Neuron (in vitro differentiated cells): ENCODE measurements at regions not wholly inside any gene's neighbourhood (a gene's known extent, or its start where the extent isn't known, plus 50 kb on each side); places are given as distances from the start of the nearest gene placed in this dataset.

Experiments used
- H2AFZ ChIP-seq: one replicate; pipeline ENCODE4 v1.6.1; 2013; ENCODE audit warnings: low read depth, mild to moderate bottlenecking, inconsistent platforms, low read length, moderate library complexity
- H3K27me3 ChIP-seq: one replicate; pipeline ENCODE4 v1.6.1; 2013; ENCODE audit warnings: low read length; ENCODE audit not compliant: insufficient read depth
- H3K36me3 ChIP-seq: one replicate; pipeline ENCODE4 v1.6.1; 2013; ENCODE audit warnings: low read length; ENCODE audit not compliant: insufficient read depth
- H3K4me1 ChIP-seq: one replicate; pipeline ENCODE4 v1.6.1; 2013; ENCODE audit warnings: low read length; ENCODE audit not compliant: insufficient read depth
- H3K4me3 ChIP-seq: 2 replicates; pipeline ENCODE4 v1.5.1; 2013; ENCODE audit warnings: mild to moderate bottlenecking, low read length, moderate library complexity
- H3K9me3 ChIP-seq: one replicate; pipeline ENCODE4 v1.6.1; 2013; ENCODE audit warnings: low read length

DNA sequence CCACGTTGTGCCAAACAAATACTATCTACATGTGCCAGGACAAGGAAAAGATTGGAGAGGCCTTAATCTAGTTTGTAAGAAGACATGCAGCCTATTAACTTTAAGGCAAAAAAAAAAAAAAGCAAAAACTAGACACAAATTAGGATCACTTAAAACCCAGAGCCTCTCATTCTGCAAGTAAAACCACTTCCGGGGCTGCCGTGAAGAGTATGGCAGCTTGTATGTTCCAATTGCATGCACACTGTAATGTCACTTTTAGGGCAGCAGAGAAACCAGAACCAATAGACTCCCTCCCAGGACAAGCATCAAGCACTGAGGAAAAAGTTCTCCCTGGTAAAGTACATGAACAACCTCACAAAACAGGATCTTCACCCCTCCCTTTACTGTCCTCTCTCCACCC lies 70.6 kb downstream of the RSL24D1 start:
- no peaks in the 10 kb centered on the region for H3K4me1 ChIP-seq
- peaks cover 2% of the 10 kb centered on the region for H3K27me3 ChIP-seq
- H3K4me3 ChIP-seq = no peak overlapping the region
- H2AFZ ChIP-seq = no peak overlapping the region
- H3K9me3 ChIP-seq = no peaks in the 10 kb centered on the region
- H3K36me3 ChIP-seq = no peaks in the 10 kb centered on the region

DNA sequence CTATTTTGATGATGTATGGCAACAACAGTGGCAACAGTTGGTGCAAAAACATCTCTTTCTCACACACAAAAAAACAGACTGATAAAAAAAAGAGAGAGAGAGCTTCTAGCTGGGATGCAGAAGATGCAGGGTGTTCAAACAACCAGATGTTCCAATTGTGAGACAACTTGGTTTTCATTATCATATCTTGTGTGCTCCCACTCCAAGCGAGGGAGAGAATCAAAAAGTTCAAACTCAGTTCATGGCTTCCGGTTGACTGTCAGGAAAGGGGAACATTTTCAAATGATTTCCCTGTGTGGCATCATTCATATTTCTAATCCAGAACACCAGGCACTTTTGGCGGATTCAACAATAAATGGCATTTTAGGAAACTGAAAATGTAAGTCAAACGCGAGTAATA lies 72.1 kb downstream of the RSL24D1 start:
- no peaks in the 10 kb centered on the region for H3K4me1 ChIP-seq
- H3K36me3 ChIP-seq = no peaks in the 10 kb centered on the region

DNA sequence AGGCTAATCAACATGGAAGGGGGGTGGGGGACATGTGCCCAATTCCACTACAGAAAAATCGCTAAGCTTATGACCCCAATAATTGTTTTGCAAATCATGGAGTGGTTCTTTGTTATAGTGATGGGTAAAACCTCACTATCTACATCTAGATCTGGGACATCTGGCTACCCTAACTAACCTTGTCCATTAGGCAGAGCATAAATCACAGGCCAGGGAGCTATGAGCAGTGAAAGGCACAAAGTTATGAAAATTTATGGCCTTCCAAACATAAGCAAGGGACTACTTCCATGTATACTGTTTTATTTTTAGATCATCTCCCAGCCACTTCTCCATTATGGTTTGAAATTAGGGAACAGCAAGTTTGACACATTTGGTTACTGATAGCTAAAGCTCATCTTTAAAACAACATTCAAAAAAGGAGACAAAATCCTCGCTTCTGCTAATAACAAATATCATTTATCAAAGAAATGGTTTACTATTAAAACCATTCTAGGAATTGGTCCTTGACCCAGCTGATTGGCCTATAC lies 78.3 kb downstream of the RSL24D1 start:
- Histone ChIP-seq H3K9me3 (no peaks in the 10 kb centered on the region), H3K36me3 (no peaks in the 10 kb centered on the region), H3K27me3 (no peaks in the 10 kb centered on the region), H2AFZ (no peak overlapping the region), H3K4me3 (no peak overlapping the region), H3K4me1 (no peaks in the 10 kb centered on the region)

More for the DNA sequence above, 72.1 kb downstream of the RSL24D1 start:
- H3K9me3 ChIP-seq = no peaks in the 10 kb centered on the region
- no peak overlapping the region for H2AFZ ChIP-seq
- H3K4me3 ChIP-seq = no peak overlapping the region
- H3K27me3 ChIP-seq = peaks cover 2% of the 10 kb centered on the region

DNA sequence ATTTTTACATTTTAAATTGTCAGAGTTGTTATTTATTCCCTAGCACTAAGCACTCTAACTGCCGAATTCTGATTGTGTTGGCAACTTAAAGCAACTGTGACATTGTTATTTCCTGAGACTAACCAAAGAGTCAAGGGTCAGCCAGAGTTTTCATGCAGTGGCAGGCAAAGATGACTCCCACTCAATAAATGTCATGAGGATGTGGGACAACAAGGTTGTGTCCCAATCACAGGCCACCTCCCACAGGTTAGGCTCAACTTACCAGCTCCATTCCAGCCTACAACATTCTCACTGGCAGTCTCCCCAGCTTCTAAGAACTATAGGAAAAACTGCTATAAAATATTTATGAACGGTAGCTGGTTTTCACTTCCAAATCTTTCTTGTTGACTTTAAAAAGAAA lies 80.1 kb downstream of the RSL24D1 start:
- Histone ChIP-seq H3K9me3 (no peaks in the 10 kb centered on the region), H2AFZ (no peak overlapping the region), H3K36me3 (no peaks in the 10 kb centered on the region), H3K27me3 (peaks cover 2% of the 10 kb centered on the region), H3K4me1 (no peaks in the 10 kb centered on the region), H3K4me3 (no peak overlapping the region)

DNA sequence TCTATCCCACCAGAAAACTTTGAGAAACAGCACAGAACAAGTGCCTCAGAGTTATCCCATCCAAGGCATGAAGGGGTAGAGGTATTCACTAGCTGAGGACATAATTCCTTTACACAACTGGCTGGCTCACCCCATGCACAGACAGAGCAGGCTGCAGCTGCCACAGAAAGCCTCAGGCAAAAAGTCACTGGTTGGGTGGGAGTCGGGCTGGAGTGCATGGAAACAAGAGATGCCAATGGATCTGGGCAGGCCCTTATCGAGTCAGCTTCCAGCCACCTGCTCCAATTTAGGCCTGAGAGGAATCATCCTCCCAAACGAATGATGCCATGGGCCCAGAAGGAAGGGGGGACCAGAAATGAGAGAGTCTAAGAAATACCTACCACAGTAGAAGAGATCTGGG lies 83.0 kb downstream of the RSL24D1 start:
- Histone ChIP-seq H3K27me3 (peaks cover 4% of the 10 kb centered on the region), H3K9me3 (no peaks in the 10 kb centered on the region), H2AFZ (no peak overlapping the region)

DNA sequence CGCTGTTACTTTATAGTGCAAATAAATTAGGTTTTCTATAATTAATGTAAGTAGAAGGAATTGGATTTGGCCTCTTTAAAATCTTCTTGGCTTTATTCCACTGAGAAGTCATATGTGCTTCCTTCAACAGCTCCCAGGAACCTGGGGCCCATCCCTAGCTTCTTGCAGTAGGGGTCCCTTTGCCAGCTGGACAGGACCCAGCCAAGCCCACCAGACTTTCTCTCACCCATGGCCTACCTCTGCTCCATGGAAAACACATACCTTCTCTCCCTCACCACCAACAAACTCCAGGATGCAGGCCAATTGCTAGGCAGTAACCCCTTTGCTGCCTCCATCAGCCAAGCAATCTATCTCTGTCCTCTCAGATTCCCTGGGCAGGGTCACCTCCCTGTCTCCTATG lies 84.0 kb downstream of the RSL24D1 start:
- Histone ChIP-seq H3K27me3 (peaks cover 4% of the 10 kb centered on the region), H3K4me3 (no peak overlapping the region), H2AFZ (no peak overlapping the region), H3K9me3 (no peaks in the 10 kb centered on the region), H3K36me3 (no peaks in the 10 kb centered on the region), H3K4me1 (peaks cover 9% of the 10 kb centered on the region)

More for the DNA sequence above, 83.0 kb downstream of the RSL24D1 start:
- Histone ChIP-seq H3K4me1 (no peaks in the 10 kb centered on the region), H3K36me3 (no peaks in the 10 kb centered on the region), H3K4me3 (no peak overlapping the region)

DNA sequence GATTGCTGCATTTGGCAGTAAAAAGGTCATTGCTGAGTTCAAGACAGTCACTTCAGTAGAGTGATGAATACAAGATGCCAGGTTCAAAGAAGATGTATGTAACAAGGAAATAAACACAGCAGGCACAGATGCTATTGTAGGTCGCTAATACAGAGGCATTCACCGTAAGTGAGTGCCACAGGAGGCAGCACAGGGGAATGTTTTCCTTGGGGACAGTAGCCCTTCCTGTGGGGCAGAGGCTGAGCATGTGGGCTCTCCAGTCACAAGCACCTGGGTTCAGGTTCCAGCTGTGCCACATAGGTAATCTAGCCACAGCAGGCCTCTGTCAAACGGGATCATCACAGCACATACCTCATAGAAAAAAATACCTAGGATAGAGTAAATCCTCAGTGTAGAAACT lies 86.3 kb downstream of the RSL24D1 start:
- Histone ChIP-seq H3K9me3 (no peaks in the 10 kb centered on the region), H3K27me3 (peaks cover 4% of the 10 kb centered on the region), H3K4me3 (no peak overlapping the region), H2AFZ (no peak overlapping the region), H3K4me1 (peaks cover 9% of the 10 kb centered on the region), H3K36me3 (no peaks in the 10 kb centered on the region)

DNA sequence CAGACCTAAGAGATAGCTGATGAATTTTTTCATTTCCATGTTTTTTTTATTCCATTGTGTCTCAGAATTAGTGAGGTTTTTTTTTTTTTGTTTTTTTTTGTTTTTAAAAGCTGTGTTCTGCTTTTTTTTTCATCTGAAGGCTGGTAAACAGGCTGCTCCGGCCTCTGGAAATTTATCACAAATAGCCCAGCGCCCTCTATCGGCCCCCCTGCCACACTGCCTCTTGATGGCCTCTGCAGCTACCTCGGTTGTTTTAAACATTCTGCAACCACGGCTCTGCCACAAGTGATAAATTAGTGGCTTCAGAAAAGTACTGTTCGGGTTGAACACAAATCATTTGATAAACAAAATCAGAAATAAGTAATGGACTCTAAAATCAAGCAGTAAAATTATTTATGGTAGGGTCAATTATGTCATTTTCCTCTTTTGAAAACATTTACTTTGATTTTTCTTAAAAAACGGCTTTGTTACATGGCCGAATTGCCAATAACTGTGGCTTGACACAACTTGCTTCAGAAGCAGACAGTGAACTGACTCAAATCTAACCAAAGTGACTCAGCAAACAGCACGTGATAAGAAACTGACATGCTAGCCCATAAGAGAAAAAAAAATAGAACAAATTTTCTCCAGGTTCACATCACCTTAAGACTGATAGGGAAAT lies 87.8 kb downstream of the RSL24D1 start:
- Histone ChIP-seq H2AFZ (no peak overlapping the region), H3K9me3 (no peaks in the 10 kb centered on the region), H3K36me3 (no peaks in the 10 kb centered on the region), H3K4me3 (no peak overlapping the region), H3K4me1 (peaks cover 9% of the 10 kb centered on the region), H3K27me3 (peaks cover 4% of the 10 kb centered on the region)

DNA sequence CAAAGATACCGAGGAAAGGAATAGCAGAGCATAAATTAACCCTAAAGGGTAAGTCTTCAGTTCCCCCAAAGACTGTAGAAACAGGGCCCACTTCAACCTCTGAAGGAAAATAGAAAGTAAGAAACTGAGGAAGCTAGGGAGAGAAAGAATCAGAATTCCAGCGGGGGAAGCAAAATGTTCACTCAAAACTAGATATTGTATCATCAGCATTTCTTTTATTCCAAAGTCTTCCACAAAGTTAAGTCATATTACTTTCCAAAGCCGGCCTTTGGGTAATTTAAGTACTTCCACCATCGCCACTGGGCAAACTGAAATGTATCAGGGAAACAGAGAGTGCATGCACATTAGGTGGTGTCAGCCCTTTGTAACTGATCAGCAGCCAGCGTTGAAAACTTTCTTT lies 88.3 kb downstream of the RSL24D1 start:
- no peaks in the 10 kb centered on the region for H3K36me3 ChIP-seq
- H3K4me3 ChIP-seq = no peak overlapping the region
- peak overlapping the region; percentile 40 for H2AFZ ChIP-seq
- peaks cover 9% of the 10 kb centered on the region for H3K4me1 ChIP-seq
- H3K9me3 ChIP-seq = no peaks in the 10 kb centered on the region
- peaks cover 4% of the 10 kb centered on the region for H3K27me3 ChIP-seq

DNA sequence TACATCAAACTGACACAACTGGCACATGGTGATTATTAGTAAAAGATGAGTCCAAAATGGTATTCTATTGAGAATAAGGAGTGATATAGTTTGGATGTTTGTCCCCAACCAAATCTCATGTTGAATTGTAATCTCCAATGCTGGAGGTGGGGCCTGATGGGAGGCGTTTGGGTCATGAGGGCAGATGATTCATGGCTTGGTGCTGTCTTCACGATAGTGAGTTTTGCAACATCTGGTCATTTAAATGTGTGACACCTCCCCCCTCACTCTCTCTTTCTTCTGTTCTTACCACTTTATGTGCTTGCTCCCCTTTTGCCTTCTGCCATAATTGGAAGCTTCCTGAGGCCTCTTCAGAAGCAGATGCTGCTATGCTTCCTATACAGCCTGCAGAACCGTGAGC lies 90.6 kb downstream of the RSL24D1 start:
- H3K36me3 ChIP-seq = no peaks in the 10 kb centered on the region
- peaks cover 9% of the 10 kb centered on the region for H3K4me1 ChIP-seq

DNA sequence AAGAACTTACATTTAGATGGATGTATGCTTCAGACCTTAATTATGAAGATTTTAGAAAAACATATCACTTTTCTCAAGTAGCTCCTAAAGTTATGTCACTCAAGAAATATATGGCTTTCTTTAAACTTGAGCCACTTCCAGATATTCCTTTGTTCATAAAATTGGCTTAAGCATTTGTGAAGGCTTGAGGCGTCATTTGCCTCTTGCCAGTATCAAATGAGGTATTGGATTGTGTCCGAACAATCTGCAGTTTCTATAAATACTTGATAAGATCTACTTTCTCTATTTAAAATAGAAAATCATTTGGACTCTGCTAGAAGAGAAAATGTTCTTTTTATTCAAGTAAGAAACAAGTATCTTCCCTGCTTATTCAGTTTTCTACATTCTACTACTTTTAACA lies 102.6 kb downstream of the RSL24D1 start:
- Histone ChIP-seq H2AFZ (no peak overlapping the region), H3K9me3 (no peaks in the 10 kb centered on the region), H3K4me3 (no peak overlapping the region), H3K36me3 (no peaks in the 10 kb centered on the region), H3K27me3 (peaks cover 4% of the 10 kb centered on the region), H3K4me1 (no peaks in the 10 kb centered on the region)

More for the DNA sequence above, 90.6 kb downstream of the RSL24D1 start:
- Histone ChIP-seq H2AFZ (no peak overlapping the region), H3K9me3 (no peaks in the 10 kb centered on the region), H3K4me3 (no peak overlapping the region), H3K27me3 (peaks cover 5% of the 10 kb centered on the region)

DNA sequence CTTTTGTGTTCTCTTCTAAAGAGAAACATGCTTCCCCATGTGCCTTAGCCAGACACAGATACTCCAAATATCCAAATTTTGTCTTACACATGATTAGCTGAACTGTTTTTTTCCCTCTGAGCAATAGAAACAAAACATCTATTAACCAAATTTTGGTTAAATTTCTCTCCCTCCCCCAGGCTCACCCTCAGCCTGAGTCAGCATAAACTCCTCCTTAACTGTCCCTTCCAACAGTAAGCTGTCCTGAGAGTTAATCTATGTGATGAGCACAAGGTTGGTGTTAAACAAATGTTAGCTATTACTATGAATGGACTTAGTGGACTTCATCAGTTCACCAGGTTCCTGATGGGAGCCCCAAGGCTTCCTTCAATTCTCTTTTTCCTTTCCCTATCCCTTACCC lies 108.5 kb downstream of the RSL24D1 start:
- Histone ChIP-seq H3K4me1 (peaks cover 10% of the 10 kb centered on the region), H3K9me3 (no peaks in the 10 kb centered on the region), H3K27me3 (peaks cover 4% of the 10 kb centered on the region), H3K4me3 (no peak overlapping the region), H3K36me3 (no peaks in the 10 kb centered on the region), H2AFZ (no peak overlapping the region)

DNA sequence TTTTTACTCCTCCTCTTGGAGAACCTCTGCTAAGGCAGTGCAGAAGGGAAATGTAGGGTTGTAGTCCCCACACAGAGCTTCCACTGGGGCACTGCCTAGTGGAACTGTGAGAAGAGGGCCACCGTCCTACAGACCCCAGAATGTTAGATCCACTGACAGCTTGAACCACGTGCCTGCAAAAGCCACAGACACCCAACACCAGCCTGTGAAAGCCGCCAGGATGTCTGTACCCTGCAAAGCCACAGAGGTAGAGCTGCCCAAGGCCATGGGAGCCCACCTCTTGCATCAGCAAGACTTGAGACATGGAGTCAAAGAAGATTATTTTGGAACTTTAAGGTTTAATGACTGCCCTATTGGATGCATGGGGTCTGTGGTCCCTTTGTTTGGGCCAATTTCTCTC lies 112.1 kb downstream of the RSL24D1 start:
- Histone ChIP-seq H2AFZ (no peak overlapping the region), H3K4me3 (no peak overlapping the region), H3K36me3 (no peaks in the 10 kb centered on the region), H3K4me1 (peaks cover 10% of the 10 kb centered on the region), H3K9me3 (no peaks in the 10 kb centered on the region), H3K27me3 (no peaks in the 10 kb centered on the region)

DNA sequence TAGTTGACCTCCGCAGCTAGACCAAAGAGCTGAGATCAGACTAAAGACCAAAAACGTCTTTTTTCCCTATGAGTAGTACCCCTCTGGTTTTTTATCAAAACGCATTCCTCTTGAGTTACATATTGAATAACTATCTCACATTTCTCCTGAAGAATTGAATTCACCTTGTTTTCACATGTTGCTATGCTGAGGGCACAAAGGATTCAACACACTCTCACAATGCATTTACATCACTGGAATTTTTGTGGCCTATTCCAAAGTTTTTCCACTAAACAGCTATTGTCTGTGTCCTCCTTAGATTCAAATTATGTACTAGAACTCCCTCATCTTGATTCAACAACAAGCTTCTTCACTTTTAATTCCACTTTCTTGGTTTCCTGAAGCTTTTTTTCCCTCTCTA lies 112.5 kb downstream of the RSL24D1 start:
- Histone ChIP-seq H3K4me3 (no peak overlapping the region), H2AFZ (no peak overlapping the region), H3K36me3 (no peaks in the 10 kb centered on the region), H3K9me3 (no peaks in the 10 kb centered on the region), H3K27me3 (no peaks in the 10 kb centered on the region), H3K4me1 (peaks cover 10% of the 10 kb centered on the region)
